ENCODE measurements at regions not wholly inside any gene's neighbourhood (a gene's known extent, or its start where the extent isn't known, plus 50 kb on each side); places are given as distances from the start of the nearest gene placed in this dataset.
"Not testable (repeated sequence)": the region's sequence is repeated elsewhere in the genome, so short reads cannot be mapped to it uniquely, and the experiment has no call there.

- Histone ChIP-seq H3K36me3 (ENCODE audit: control insufficient read depth in 2 of 3, insufficient read depth in 3 of 3, low read length in 3 of 3) (no peaks in the 10 kb centered on the region), H3K4me1 (ENCODE audit: control insufficient read depth in 2 of 2, insufficient read depth in 2 of 2, low read length in 2 of 2) (peaks cover 14 to 47% of the 10 kb centered on the region in 2 donors), H3K4me3 (ENCODE audit: low read length) (peak overlapping the region; percentile 20), H3K27me3 (ENCODE audit: control insufficient read depth in 2 of 2, insufficient read depth in 2 of 2, low read length in 2 of 2) (no peaks in the 10 kb centered on the region), H3K27ac (ENCODE audit: low read depth, low read length) (no peak overlapping the region), H3K9me3 (ENCODE audit: control insufficient read depth in 2 of 3, low read length in 3 of 3) (peaks cover 0 to 22% (median 3%) of the 10 kb centered on the region in 3 experiments)
- Mint-ChIP-seq H3K4me1 (peaks cover 15 to 35% (median 18%) of the 10 kb centered on the region in 7 donors), H3K9me3 (peaks cover 4 to 40% (median 23%) of the 10 kb centered on the region in 11 donors), H3K4me3 (peak overlapping the region; percentile 24 to 71 (median 57)), H3K36me3 (peaks cover 0 to 31% (median 4%) of the 10 kb centered on the region in 5 donors), H3K27ac (peak overlapping the region in 8 of 9 donors; percentile 10 to 85 (median 50)), H3K27me3 (no peaks in the 10 kb centered on the region)
- ChIA-PET POLR2A (no interaction called here), CTCF (no interaction called here)
- intact Hi-C loops (cut with micrococcal nuclease): no loop called here
- ATAC-seq (peak; percentile 92), DNase-seq (peak in 5 of 9 donors; percentile 2 to 25 (median 6))
Observed at GRCh38 chr14:52175982-52176502, 91.5 kb upstream of the PTGDR start.

GRCh38 chr14:52171932-52172331 lies 95.6 kb upstream of the PTGDR start:
- H3K36me3 ChIP-seq (ENCODE audit: control insufficient read depth in 2 of 3, insufficient read depth in 3 of 3, low read length in 3 of 3); H3K27ac ChIP-seq (ENCODE audit: low read depth, low read length); CTCF ChIA-PET; H3K27me3 Mint-ChIP-seq; ATAC-seq; intact Hi-C loops (cut with micrococcal nuclease); H3K27me3 ChIP-seq (ENCODE audit: control insufficient read depth in 2 of 2, insufficient read depth in 2 of 2, low read length in 2 of 2); H3K4me3 ChIP-seq (ENCODE audit: low read length); POLR2A ChIA-PET; H3K27ac Mint-ChIP-seq; DNase-seq; H3K4me3 Mint-ChIP-seq: not testable (repeated sequence)
- H3K4me1 ChIP-seq (ENCODE audit: control insufficient read depth in 2 of 2, insufficient read depth in 2 of 2, low read length in 2 of 2): peaks cover 14 to 34% of the 10 kb centered on the region in 2 donors
- H3K4me1 Mint-ChIP-seq: peaks cover 15 to 28% (median 18%) of the 10 kb centered on the region in 7 donors
- peaks cover 3 to 24% (median 7%) of the 10 kb centered on the region in 3 experiments for H3K9me3 ChIP-seq (ENCODE audit: control insufficient read depth in 2 of 3, low read length in 3 of 3)
- H3K9me3 Mint-ChIP-seq: peaks cover 4 to 51% (median 23%) of the 10 kb centered on the region in 11 donors
- H3K36me3 Mint-ChIP-seq: peaks cover 0 to 22% (median 0%) of the 10 kb centered on the region in 5 donors

DNA sequence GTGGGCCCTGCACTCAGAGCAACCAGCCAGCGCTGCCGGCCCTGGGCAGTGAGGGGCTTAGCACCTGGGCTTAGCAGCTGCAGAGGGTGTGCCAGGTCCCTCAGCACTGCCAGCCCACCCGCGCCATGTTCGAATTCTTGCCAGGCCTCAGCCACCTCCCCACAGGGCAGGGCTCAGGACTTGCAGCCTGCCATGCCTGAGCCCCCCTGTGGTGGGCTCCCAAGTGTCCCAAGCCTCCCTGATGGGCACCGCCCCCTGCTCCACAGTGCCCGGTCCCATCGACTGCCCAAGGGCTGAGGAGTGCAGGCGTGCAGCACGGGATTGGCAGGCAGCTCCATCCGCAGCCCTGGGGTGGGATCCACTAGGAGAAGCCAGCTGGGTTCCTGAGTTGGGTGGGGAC lies 98.0 kb upstream of the NID2 start:
- peaks cover 0 to 1% (median 0%) of the 10 kb centered on the region in 7 donors for H3K4me1 Mint-ChIP-seq
- POLR2A ChIA-PET: no interaction called here
- no peaks in the 10 kb centered on the region for H3K4me1 ChIP-seq (ENCODE audit: control insufficient read depth in 2 of 2, insufficient read depth in 2 of 2, low read length in 2 of 2)

DNA sequence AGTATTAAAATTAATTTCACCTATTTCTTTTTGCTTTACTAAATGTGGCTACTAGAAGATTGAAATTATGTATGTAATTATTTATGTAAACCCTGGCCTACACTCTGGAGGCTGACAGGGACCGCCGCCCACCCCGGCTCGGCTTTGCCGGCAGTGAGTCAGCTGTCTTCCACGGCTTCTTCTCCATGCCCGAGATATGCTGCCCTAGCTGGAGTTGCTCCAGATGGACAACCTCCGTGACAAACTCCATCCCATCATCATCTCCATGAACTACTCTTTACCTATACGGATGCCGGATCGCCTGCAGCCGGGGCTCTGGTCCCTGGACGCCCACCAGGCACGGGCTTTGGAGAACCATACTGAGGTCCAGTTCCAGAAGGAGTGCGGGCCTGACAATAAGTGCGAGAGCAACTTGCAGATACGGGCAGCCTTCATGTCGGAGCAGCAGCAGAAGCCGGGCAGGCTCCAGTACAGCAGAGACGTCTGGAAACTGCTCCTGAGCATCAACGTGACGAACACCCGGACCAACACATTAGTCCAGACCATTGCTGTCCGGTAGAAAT lies 86.9 kb upstream of the NID2 start:
- H3K4me3 Mint-ChIP-seq: no peak overlapping the region
- POLR2A ChIA-PET: no interaction called here

More for the DNA sequence above, 98.0 kb upstream of the NID2 start:
- intact Hi-C loops (cut with micrococcal nuclease): no loop called here
- CTCF ChIA-PET: no interaction called here
- Mint-ChIP-seq H3K4me3 (no peak overlapping the region), H3K9me3 (peaks cover 4 to 40% (median 20%) of the 10 kb centered on the region in 11 donors), H3K27ac (no peak overlapping the region), H3K27me3 (peaks cover 0 to 10% (median 0%) of the 10 kb centered on the region in 5 donors), H3K36me3 (peaks cover 0 to 8% (median 0%) of the 10 kb centered on the region in 5 donors)
- Histone ChIP-seq H3K9me3 (ENCODE audit: control insufficient read depth in 2 of 3, low read length in 3 of 3) (peaks cover 0 to 9% (median 7%) of the 10 kb centered on the region in 3 experiments), H3K4me3 (ENCODE audit: low read length) (no peak overlapping the region), H3K36me3 (ENCODE audit: control insufficient read depth in 2 of 3, insufficient read depth in 3 of 3, low read length in 3 of 3) (no peaks in the 10 kb centered on the region), H3K27ac (ENCODE audit: low read depth, low read length) (no peak overlapping the region), H3K27me3 (ENCODE audit: control insufficient read depth in 2 of 2, insufficient read depth in 2 of 2, low read length in 2 of 2) (no peaks in the 10 kb centered on the region)
- DNase-seq (no peak), ATAC-seq (no peak)

DNA sequence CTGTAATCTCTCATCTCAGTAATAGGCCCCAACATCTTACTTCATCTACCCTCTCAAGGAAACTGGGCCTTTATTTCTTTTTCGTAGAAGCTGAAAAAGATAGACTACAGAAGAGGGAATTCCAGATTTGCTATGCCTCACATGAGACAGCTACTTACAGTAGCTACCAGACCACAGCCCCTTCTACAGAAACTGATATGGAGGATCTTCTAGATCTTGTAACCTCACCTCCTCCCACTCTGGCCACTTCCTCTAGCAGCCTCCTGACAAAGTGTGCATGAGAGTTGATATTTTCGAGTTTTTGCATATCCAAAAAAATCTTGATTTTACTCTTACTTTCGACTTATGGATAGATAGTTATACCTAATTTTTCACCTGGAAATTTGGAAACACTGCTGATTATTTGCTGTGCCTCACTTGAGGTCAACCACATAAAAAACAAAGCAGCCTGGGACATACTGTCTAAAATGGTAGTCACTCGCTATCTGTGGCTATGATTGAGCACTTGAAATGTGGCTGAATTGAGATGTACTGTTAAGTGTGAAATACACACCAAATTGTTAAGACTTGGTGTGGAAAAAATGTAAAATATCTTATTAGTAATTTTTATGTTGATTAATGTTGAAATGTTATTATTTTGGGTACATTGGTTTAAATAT lies 86.3 kb upstream of the NID2 start:
- CTCF ChIA-PET: no interaction called here

More for the DNA sequence above, 86.9 kb upstream of the NID2 start:
- no peak overlapping the region for H3K4me3 ChIP-seq (ENCODE audit: low read length)
- H3K9me3 ChIP-seq (ENCODE audit: control insufficient read depth in 2 of 3, low read length in 3 of 3): no peaks in the 10 kb centered on the region
- DNase-seq (no peak), ATAC-seq (no peak)
- no peaks in the 10 kb centered on the region for H3K36me3 ChIP-seq (ENCODE audit: control insufficient read depth in 2 of 3, insufficient read depth in 3 of 3, low read length in 3 of 3)
- no peak overlapping the region for H3K27ac Mint-ChIP-seq
- peaks cover 8 to 41% (median 18%) of the 10 kb centered on the region in 7 donors for H3K4me1 Mint-ChIP-seq
- peaks cover 0 to 10% (median 0%) of the 10 kb centered on the region in 5 donors for H3K36me3 Mint-ChIP-seq
- H3K27me3 Mint-ChIP-seq: peaks cover 0 to 23% (median 6%) of the 10 kb centered on the region in 5 donors
- no peaks in the 10 kb centered on the region for H3K27me3 ChIP-seq (ENCODE audit: control insufficient read depth in 2 of 2, insufficient read depth in 2 of 2, low read length in 2 of 2)
- H3K27ac ChIP-seq (ENCODE audit: low read depth, low read length): no peak overlapping the region
- H3K4me1 ChIP-seq (ENCODE audit: control insufficient read depth in 2 of 2, insufficient read depth in 2 of 2, low read length in 2 of 2): peaks cover 19 to 36% of the 10 kb centered on the region in 2 donors
- intact Hi-C loops (cut with micrococcal nuclease): no loop called here
- peaks cover 0 to 10% (median 0%) of the 10 kb centered on the region in 11 donors for H3K9me3 Mint-ChIP-seq
- CTCF ChIA-PET: no interaction called here

GRCh38 chr14:52153939-52154338 lies 85.1 kb upstream of the NID2 start:
- peaks cover 8 to 45% (median 18%) of the 10 kb centered on the region in 7 donors for H3K4me1 Mint-ChIP-seq

More for the DNA sequence above, 86.3 kb upstream of the NID2 start:
- peaks cover 8 to 41% (median 18%) of the 10 kb centered on the region in 7 donors for H3K4me1 Mint-ChIP-seq
- no peak for DNase-seq
- peak overlapping the region; percentile 10 for H3K4me3 ChIP-seq (ENCODE audit: low read length)
- POLR2A ChIA-PET: no interaction called here
- no peaks in the 10 kb centered on the region for H3K36me3 ChIP-seq (ENCODE audit: control insufficient read depth in 2 of 3, insufficient read depth in 3 of 3, low read length in 3 of 3)
- H3K9me3 ChIP-seq (ENCODE audit: control insufficient read depth in 2 of 3, low read length in 3 of 3): no peaks in the 10 kb centered on the region
- H3K27me3 ChIP-seq (ENCODE audit: control insufficient read depth in 2 of 2, insufficient read depth in 2 of 2, low read length in 2 of 2): no peaks in the 10 kb centered on the region
- H3K27me3 Mint-ChIP-seq: peaks cover 0 to 16% (median 6%) of the 10 kb centered on the region in 5 donors
- peak; percentile 70 for ATAC-seq
- peaks cover 0 to 8% (median 0%) of the 10 kb centered on the region in 5 donors for H3K36me3 Mint-ChIP-seq
- peaks cover 0 to 8% (median 0%) of the 10 kb centered on the region in 11 donors for H3K9me3 Mint-ChIP-seq
- H3K27ac Mint-ChIP-seq: peak overlapping the region in 1 of 9 donors; percentile 14
- H3K27ac ChIP-seq (ENCODE audit: low read depth, low read length): no peak overlapping the region
- peaks cover 19 to 36% of the 10 kb centered on the region in 2 donors for H3K4me1 ChIP-seq (ENCODE audit: control insufficient read depth in 2 of 2, insufficient read depth in 2 of 2, low read length in 2 of 2)
- intact Hi-C loops (cut with micrococcal nuclease): no loop called here
- H3K4me3 Mint-ChIP-seq: peak overlapping the region in 6 of 10 donors; percentile 10 to 69 (median 35)

More at GRCh38 chr14:52153939-52154338, 85.1 kb upstream of the NID2 start:
- no peaks in the 10 kb centered on the region for H3K36me3 ChIP-seq (ENCODE audit: control insufficient read depth in 2 of 3, insufficient read depth in 3 of 3, low read length in 3 of 3)
- no peaks in the 10 kb centered on the region for H3K27me3 ChIP-seq (ENCODE audit: control insufficient read depth in 2 of 2, insufficient read depth in 2 of 2, low read length in 2 of 2)
- peaks cover 19 to 36% of the 10 kb centered on the region in 2 donors for H3K4me1 ChIP-seq (ENCODE audit: control insufficient read depth in 2 of 2, insufficient read depth in 2 of 2, low read length in 2 of 2)
- H3K4me3 ChIP-seq (ENCODE audit: low read length): peak overlapping the region; percentile 10
- ChIA-PET CTCF (no interaction called here), POLR2A (no interaction called here)
- H3K27me3 Mint-ChIP-seq: peaks cover 0 to 22% (median 9%) of the 10 kb centered on the region in 5 donors
- H3K4me3 Mint-ChIP-seq: peak overlapping the region in 7 of 10 donors; percentile 0 to 30 (median 9)
- ATAC-seq (no peak), DNase-seq (peak in 1 of 9 donors; percentile 16)
- peak overlapping the region in 5 of 9 donors; percentile 6 to 60 (median 28) for H3K27ac Mint-ChIP-seq
- H3K27ac ChIP-seq (ENCODE audit: low read depth, low read length): no peak overlapping the region
- intact Hi-C loops (cut with micrococcal nuclease): no loop called here
- H3K36me3 Mint-ChIP-seq: peaks cover 0 to 7% (median 0%) of the 10 kb centered on the region in 5 donors
- H3K9me3 Mint-ChIP-seq: peaks cover 0 to 8% (median 0%) of the 10 kb centered on the region in 11 donors
- H3K9me3 ChIP-seq (ENCODE audit: control insufficient read depth in 2 of 3, low read length in 3 of 3): no peaks in the 10 kb centered on the region

All from naive thymus-derived CD4-positive, alpha-beta T cell (primary cell).